Ishikawa (cell line): ENCODE measurements at regions not wholly inside any gene's neighbourhood (a gene's known extent, or its start where the extent isn't known, plus 50 kb on each side); places are given as distances from the start of the nearest gene placed in this dataset.

Experiments
- CEBPB ChIP-seq: IDR thresholded peaks from 2 replicates; pipeline ENCODE4 v1.6.1; 2012
- CREB1 ChIP-seq: IDR thresholded peaks from 2 replicates; pipeline ENCODE4 v1.6.1; 2012; ENCODE audit warnings: low read depth
- EGR1 ChIP-seq: IDR thresholded peaks from 2 replicates; pipeline ENCODE4 v1.6.1; 2012
- EP300 ChIP-seq: IDR thresholded peaks from 2 replicates; pipeline ENCODE4 v1.6.1; 2012; ENCODE audit warnings: borderline replicate concordance
- FOXM1 ChIP-seq: IDR thresholded peaks from 2 replicates; pipeline ENCODE4 v1.6.1; 2012; ENCODE audit warnings: low read depth, borderline replicate concordance
- NFIC ChIP-seq: IDR thresholded peaks from 2 replicates; pipeline ENCODE4 v1.6.1; 2012
- RAD21 ChIP-seq: IDR thresholded peaks from 2 replicates; pipeline ENCODE4 v1.6.1; 2012; ENCODE audit warnings: low read depth
- TAF1 ChIP-seq: IDR thresholded peaks from 2 replicates; pipeline ENCODE4 v1.6.1; 2012; ENCODE audit warnings: low read depth, mild to moderate bottlenecking
- TCF12 ChIP-seq: IDR thresholded peaks from 2 replicates; pipeline ENCODE4 v1.6.1; 2012; ENCODE audit warnings: low read depth
- TEAD4 ChIP-seq: IDR thresholded peaks from 2 replicates; pipeline ENCODE4 v1.6.1; 2012
- YY1 ChIP-seq: IDR thresholded peaks from 2 replicates; pipeline ENCODE4 v1.6.1; 2012; ENCODE audit warnings: low read depth
- ZBTB7A ChIP-seq: IDR thresholded peaks from 2 replicates; pipeline ENCODE4 v1.6.1; 2012; ENCODE audit warnings: low read depth
- TF ChIP-seq, protein P1 (sequence below): IDR thresholded peaks from 2 replicates; pipeline ENCODE4 v1.6.1; 2012; ENCODE audit warnings: low read depth, mild to moderate bottlenecking
- TF ChIP-seq, protein P2 (sequence below): IDR thresholded peaks from 2 replicates; pipeline ENCODE4 v1.6.1; 2012
- TF ChIP-seq, protein P3 (sequence below): IDR thresholded peaks from 2 replicates; pipeline ENCODE4 v1.6.1; 2012

DNA sequence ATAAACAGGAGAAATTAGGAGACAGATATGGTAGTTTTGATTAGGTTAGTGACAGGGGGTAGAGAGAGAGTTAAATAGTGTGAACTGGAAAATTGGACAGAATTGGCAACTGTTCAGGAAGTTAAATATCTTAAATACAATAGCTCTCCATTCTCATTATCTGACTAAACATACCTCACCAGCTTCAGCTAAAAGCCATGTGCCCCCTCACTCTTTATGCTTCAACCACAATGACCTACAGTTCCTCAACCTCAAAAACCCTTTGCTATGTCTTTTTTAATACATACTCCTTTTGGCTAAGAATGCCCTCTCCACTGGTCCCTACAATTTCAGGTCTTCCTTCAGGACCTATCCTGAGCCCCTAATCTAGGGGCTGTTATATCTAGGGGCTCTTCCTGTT, 740.2 kb upstream of the ZEB2 start:
- no peak for TF ChIP-seq TAF1
- TF ChIP-seq, protein P1, sequence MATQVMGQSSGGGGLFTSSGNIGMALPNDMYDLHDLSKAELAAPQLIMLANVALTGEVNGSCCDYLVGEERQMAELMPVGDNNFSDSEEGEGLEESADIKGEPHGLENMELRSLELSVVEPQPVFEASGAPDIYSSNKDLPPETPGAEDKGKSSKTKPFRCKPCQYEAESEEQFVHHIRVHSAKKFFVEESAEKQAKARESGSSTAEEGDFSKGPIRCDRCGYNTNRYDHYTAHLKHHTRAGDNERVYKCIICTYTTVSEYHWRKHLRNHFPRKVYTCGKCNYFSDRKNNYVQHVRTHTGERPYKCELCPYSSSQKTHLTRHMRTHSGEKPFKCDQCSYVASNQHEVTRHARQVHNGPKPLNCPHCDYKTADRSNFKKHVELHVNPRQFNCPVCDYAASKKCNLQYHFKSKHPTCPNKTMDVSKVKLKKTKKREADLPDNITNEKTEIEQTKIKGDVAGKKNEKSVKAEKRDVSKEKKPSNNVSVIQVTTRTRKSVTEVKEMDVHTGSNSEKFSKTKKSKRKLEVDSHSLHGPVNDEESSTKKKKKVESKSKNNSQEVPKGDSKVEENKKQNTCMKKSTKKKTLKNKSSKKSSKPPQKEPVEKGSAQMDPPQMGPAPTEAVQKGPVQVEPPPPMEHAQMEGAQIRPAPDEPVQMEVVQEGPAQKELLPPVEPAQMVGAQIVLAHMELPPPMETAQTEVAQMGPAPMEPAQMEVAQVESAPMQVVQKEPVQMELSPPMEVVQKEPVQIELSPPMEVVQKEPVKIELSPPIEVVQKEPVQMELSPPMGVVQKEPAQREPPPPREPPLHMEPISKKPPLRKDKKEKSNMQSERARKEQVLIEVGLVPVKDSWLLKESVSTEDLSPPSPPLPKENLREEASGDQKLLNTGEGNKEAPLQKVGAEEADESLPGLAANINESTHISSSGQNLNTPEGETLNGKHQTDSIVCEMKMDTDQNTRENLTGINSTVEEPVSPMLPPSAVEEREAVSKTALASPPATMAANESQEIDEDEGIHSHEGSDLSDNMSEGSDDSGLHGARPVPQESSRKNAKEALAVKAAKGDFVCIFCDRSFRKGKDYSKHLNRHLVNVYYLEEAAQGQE: no peak
- TF ChIP-seq CEBPB: no peak
- TF ChIP-seq EGR1: no peak
- TF ChIP-seq YY1: no peak
- no peak for TF ChIP-seq RAD21
- TF ChIP-seq, protein P2, sequence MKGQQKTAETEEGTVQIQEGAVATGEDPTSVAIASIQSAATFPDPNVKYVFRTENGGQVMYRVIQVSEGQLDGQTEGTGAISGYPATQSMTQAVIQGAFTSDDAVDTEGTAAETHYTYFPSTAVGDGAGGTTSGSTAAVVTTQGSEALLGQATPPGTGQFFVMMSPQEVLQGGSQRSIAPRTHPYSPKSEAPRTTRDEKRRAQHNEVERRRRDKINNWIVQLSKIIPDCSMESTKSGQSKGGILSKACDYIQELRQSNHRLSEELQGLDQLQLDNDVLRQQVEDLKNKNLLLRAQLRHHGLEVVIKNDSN: no peak
- TF ChIP-seq ZBTB7A: no peak
- no peak for TF ChIP-seq FOXM1
- TF ChIP-seq TEAD4: no peak
- TF ChIP-seq CREB1: no peak
- TF ChIP-seq TCF12: no peak
- no peak for TF ChIP-seq EP300
- TF ChIP-seq, protein P3, sequence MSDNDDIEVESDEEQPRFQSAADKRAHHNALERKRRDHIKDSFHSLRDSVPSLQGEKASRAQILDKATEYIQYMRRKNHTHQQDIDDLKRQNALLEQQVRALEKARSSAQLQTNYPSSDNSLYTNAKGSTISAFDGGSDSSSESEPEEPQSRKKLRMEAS: no peak
- no peak for TF ChIP-seq NFIC

DNA sequence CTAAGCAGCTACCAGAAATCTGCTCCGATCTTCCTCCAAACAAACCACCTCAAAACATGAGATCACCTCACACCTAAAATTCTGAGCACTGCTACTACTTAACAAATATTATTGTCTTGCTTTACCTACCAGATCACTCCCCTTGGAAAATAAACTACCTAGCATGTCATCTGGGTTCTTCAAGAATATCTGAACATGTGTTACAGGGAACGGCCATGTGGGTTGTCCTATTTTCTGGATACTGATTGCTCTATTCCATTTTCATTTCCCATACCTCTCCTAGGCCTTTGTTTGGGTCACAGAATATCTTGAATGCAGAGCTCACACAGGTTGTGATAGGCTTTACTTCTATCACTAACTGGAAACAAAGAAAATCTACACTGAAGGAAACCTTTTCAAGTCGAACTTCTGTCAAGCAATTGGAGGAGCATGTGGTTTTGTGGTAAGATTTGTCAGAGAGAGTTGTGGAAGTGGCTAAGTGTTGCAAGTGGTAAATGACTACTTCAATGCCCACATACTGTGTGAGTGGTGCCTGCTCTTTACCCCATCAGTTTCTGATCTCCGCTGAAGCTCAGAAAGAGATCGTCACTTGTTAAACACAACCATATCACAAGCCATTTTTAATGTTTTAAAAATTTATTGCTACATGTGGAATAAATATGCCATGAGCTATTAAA, 739.1 kb upstream of the ZEB2 start:
- no peak for TF ChIP-seq NFIC
- TF ChIP-seq EGR1: no peak
- no peak for TF ChIP-seq TCF12

DNA sequence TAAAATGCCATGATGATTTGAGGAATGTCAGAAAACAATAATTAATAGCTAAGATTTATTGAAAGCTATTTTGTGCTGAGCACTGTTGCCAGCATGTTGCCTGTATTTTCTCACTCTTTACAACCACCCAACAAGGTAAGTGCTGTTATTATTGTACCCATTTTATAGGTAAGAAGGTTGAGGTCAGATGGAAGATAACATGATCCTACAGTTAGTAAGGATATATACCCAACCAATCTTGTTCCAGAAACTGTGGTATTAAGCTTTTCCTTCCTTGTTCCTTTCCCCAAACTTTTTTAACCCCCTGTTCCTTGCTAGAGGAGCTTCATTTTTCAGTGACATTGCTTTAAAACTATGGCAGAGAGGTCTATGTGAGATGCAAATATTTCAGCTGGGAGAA, 738.0 kb upstream of the ZEB2 start:
- TF ChIP-seq FOXM1 (no peak), EP300 (no peak), NFIC (no peak), TAF1 (no peak), YY1 (no peak), TCF12 (no peak), RAD21 (no peak), EGR1 (no peak), TEAD4 (no peak), ZBTB7A (no peak), CREB1 (no peak), CEBPB (no peak)
- TF ChIP-seq, protein P2: no peak
- TF ChIP-seq, protein P1: no peak
- TF ChIP-seq, protein P3: no peak

DNA sequence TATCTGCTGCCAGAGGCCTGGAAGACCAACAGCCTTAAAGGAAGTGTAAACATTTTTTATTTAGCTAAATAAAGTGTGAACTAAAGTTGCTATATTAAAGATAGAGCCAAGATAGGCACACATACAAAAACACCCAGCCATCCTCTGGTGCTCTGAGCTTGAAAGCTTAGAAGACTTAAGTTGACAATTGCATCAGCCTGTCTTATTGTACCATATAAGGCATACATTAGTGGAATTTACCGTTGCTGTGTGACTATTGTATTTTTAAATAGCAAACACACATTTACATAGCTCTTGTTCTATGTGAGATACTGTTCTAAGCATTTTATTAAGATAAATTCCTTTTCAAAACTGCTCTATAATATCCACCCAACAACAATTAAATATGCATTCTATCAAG, 736.6 kb upstream of the ZEB2 start:
- TF ChIP-seq FOXM1 (no peak), EGR1 (no peak), TEAD4 (no peak), RAD21 (no peak), CREB1 (no peak), NFIC (no peak), CEBPB (no peak), TAF1 (no peak), TCF12 (no peak), YY1 (no peak), EP300 (no peak), ZBTB7A (no peak)
- TF ChIP-seq, protein P2: no peak
- TF ChIP-seq, protein P1: no peak
- TF ChIP-seq, protein P3: no peak
